Ovary (tissue), 7 donors: ENCODE measurements at regions not wholly inside any gene's neighbourhood (a gene's known extent, or its start where the extent isn't known, plus 50 kb on each side); places are given as distances from the start of the nearest gene placed in this dataset.

Source experiments
- DNase-seq, 5 donors: peaks; one replicate each; pipeline ENCODE4 v3.0.0-alpha.2; 2019 to 2020
- H3K27ac ChIP-seq, 2 donors: fragments of 200-600 bp; one replicate each; pipeline versions ENCODE4 v1.5.1 to v1.8.0; 2019 to 2022
- H3K27me3 ChIP-seq: fragments of 200-600 bp; one replicate; pipeline ENCODE4 v1.8.0; 2022
- H3K36me3 ChIP-seq: fragments of 200-600 bp; sonication (generic); one replicate; pipeline ENCODE4 v1.5.1; 2019
- H3K4me1 ChIP-seq: one replicate; pipeline ENCODE4 v1.8.1; 2013; ENCODE audit warnings: mild to moderate bottlenecking, moderate library complexity; ENCODE audit not compliant: insufficient read depth
- H3K4me3 ChIP-seq: fragments of 200-600 bp; sonication (generic); one replicate; pipeline ENCODE4 v1.5.1; 2017
- H3K9me3 ChIP-seq, 2 donors: fragments of 200-600 bp in 1 of 2; sonication (generic) in 1 of 2; one replicate each; pipeline versions ENCODE4 v1.5.1 to v1.8.1; 2013 to 2019; ENCODE audit warnings: mild to moderate bottlenecking in 1 of 2, moderate library complexity in 1 of 2
- EP300 ChIP-seq: sonication (generic); formaldehyde crosslinking; IDR thresholded peaks from one replicate; pipeline ENCODE4 v1.6.1; 2017; ENCODE audit warnings: antibody characterized with exemption
- POLR2A ChIP-seq: fragments of 450-650 bp; IDR thresholded peaks from one replicate; pipeline ENCODE4 v1.6.1; 2017; ENCODE audit warnings: antibody characterized with exemption, mild to moderate bottlenecking, moderate library complexity
- WGBS, 3 donors: extraction: QIAGEN DNeasy Blood & Tissue Kit in 1 of 3; methylation state at CpG; one replicate each; pipeline versions ENCODE4 v1.1.5 to v1.1.7; 2013 to 2017; 5-methylcytosine and 5-hydroxymethylcytosine counted together
- intact Hi-C, 4 donors: fragments of 100-400 bp; cut with DNase I; formaldehyde crosslinking; loops; one replicate each; pipeline versions ENCODE4 v1.11.0 to v1.15.1; 2022 to 2023
- TF ChIP-seq, protein P1 (sequence below), 3 donors: fragments of 450-650 bp in 2 of 3; fragments of 200-600 bp in 1 of 3; IDR thresholded peaks; one replicate each; pipeline versions ENCODE4 v1.5.1 to v1.8.0; 2016 to 2022; ENCODE audit warnings: antibody characterized with exemption in 3 of 3, mild to moderate bottlenecking in 1 of 3
- donor health status: DM: no; HTN: no; CAD: no; lungs with moderate emphysema.
- donor health status: DM: no; HTN: no; CAD: no.
- donor health status: Bipolar disorder and iron deficiency.
- donor health status: DM: no; HTN: no; CAD: no.
- donor health status: DM: yes; HTN: yes; CAD: no.

DNA sequence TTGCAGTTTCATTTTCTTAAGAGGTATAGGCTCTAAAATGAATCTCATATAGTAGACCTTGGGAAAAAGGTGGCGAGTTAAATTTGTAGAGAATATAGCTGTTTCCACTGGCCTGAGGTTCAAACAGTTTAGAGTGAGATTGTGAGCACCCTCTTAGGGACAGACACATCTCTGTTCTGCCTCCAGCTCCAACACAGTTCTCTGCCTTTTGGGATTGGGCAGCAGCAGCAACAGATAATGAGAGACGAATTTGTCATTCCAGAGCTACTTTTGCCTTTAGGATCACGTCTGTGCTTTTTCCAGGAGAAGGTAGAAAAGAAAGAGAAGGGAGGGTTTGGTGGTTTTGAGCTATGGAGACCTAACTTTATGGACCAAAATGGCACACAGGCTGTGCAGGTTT lies 289.4 kb downstream of the PRL start:
- no peaks in the 10 kb centered on the region for H3K9me3 ChIP-seq
- no peaks in the 10 kb centered on the region for H3K27me3 ChIP-seq
- WGBS, 3 donors, result 50 to 80% (median 76%) methylated on average over 3 of the region's 3 CpGs
- no peak for DNase-seq
- H3K4me1 ChIP-seq, result peaks cover 3% of the 10 kb centered on the region
- no peaks in the 10 kb centered on the region for H3K36me3 ChIP-seq
- H3K4me3 ChIP-seq, result no peak overlapping the region
- intact Hi-C loops, result no loop called here
- TF ChIP-seq, protein P1, sequence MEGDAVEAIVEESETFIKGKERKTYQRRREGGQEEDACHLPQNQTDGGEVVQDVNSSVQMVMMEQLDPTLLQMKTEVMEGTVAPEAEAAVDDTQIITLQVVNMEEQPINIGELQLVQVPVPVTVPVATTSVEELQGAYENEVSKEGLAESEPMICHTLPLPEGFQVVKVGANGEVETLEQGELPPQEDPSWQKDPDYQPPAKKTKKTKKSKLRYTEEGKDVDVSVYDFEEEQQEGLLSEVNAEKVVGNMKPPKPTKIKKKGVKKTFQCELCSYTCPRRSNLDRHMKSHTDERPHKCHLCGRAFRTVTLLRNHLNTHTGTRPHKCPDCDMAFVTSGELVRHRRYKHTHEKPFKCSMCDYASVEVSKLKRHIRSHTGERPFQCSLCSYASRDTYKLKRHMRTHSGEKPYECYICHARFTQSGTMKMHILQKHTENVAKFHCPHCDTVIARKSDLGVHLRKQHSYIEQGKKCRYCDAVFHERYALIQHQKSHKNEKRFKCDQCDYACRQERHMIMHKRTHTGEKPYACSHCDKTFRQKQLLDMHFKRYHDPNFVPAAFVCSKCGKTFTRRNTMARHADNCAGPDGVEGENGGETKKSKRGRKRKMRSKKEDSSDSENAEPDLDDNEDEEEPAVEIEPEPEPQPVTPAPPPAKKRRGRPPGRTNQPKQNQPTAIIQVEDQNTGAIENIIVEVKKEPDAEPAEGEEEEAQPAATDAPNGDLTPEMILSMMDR (IDR thresholded peaks at IDR 0.05), result no peak
- no peak overlapping the region for H3K27ac ChIP-seq

DNA sequence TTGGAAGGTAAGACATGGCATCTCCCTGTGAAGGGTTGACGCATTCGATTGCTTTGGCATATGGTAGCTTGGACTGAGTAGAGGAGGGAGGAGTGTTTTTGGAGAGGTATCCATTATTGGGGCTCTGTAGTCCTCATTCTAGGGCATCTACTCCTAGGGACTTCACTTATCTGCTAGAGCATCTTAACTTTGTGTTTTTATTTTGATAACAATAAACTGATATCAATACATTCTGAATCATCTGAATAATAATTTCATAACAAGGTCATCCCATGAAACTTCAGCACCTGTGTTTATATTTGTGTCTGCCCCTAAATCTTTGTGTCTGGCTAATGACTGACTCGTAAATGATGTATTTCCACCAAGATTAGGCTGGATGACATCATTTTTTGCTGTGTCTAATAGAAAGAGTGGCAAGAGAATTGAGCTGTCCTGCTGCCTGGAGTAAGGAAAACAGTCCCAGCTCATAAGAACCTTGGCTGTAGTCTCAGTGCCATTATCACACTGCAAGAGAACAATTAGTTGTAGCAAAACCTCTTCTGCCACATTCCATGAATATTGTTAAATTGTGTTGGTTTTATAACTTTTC lies 288.5 kb downstream of the PRL start:
- 84 to 91% (median 86%) methylated on average over 3 of the region's 3 CpGs for WGBS, 3 donors

DNA sequence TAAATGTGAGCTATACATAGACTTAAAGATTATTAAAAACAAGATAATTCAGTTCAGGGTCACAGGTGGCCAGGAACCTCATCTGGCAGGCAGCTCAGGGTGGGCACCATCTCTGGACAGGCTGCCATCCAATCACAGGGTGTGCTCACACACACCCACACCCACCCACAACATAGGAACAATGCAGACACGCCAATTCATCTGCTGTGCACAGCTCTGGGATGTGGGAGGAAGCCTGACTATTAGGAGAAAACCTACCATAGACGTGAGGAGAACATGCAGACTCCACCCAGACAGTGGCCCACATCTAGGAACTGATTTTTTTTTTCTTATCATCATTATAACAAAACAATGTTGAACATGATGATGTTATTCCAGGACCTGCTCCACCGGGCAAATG lies 286.7 kb downstream of the PRL start:
- Histone ChIP-seq H3K27me3 (no peaks in the 10 kb centered on the region), H3K4me1 (peaks cover 3% of the 10 kb centered on the region), H3K4me3 (no peak overlapping the region), H3K9me3 (no peaks in the 10 kb centered on the region), H3K36me3 (no peaks in the 10 kb centered on the region), H3K27ac (no peak overlapping the region)
- intact Hi-C loops, result no loop called here
- WGBS, 3 donors, result 59 to 68% (median 61%) methylated on average over 3 of the region's 3 CpGs
- DNase-seq, result no peak
- no peak for TF ChIP-seq POLR2A
- TF ChIP-seq EP300, result no peak
- TF ChIP-seq, protein P1 (IDR thresholded peaks at IDR 0.05), result no peak

More for the DNA sequence above, 288.5 kb downstream of the PRL start:
- H3K27ac ChIP-seq, result no peak overlapping the region
- H3K9me3 ChIP-seq, result no peaks in the 10 kb centered on the region
- no peak for DNase-seq
- H3K27me3 ChIP-seq, result no peaks in the 10 kb centered on the region
- no peaks in the 10 kb centered on the region for H3K36me3 ChIP-seq
- no peak overlapping the region for H3K4me3 ChIP-seq
- peaks cover 3% of the 10 kb centered on the region for H3K4me1 ChIP-seq
- intact Hi-C loops, result no loop called here
- TF ChIP-seq POLR2A, result no peak

DNA sequence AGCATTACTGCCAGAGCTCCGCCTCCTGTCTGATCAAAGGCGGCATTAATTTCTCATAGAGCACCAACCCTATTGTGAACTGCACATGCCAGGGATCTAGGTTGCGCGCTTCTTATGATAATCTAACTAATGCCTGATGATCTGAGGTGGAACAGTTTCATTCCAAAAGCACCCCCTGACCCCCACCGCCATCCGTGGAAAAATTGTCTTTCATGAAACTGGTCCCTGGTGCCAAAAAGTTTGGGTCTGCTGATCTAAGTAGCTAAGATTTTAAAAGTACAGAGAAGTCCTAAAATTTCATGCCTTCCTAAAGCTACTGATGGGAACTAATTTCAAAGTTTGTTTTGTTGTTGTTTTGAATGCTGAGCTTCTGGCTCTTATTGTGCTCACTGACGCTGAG lies 281.6 kb downstream of the PRL start:
- TF ChIP-seq, protein P1 (IDR thresholded peaks at IDR 0.05), result no peak
- no peak for TF ChIP-seq POLR2A
- no peak for TF ChIP-seq EP300
- no peak for DNase-seq
- Histone ChIP-seq H3K36me3 (no peaks in the 10 kb centered on the region), H3K4me3 (no peak overlapping the region), H3K27me3 (no peaks in the 10 kb centered on the region), H3K9me3 (no peaks in the 10 kb centered on the region), H3K4me1 (no peaks in the 10 kb centered on the region), H3K27ac (no peak overlapping the region)
- 85 to 87% (median 85%) methylated on average over 7 of the region's 7 CpGs for WGBS, 3 donors
- intact Hi-C loops, result no loop called here

DNA sequence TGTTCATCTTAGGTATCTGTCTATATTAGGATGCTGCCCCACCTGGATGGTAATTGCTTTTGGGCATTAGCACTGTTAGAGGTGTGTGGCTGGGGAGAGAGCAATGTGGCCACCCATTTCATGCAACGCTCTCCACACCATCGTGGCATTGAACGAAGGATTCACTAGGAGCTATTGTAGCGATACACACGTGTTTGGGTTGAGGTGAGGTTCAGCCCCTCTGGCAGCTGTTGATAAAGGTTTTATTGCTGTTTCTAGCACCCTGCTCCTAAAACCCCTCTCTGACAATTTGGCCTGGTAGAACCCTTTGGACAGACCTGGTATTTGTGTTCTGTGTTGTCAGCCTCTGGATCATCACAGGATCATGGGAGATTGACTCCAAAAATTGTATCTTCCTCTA lies 280.9 kb downstream of the PRL start:
- DNase-seq, result no peak
- Histone ChIP-seq H3K9me3 (no peaks in the 10 kb centered on the region), H3K4me1 (no peaks in the 10 kb centered on the region), H3K4me3 (no peak overlapping the region), H3K27ac (no peak overlapping the region), H3K27me3 (no peaks in the 10 kb centered on the region), H3K36me3 (no peaks in the 10 kb centered on the region)
- TF ChIP-seq, protein P1 (IDR thresholded peaks at IDR 0.05), result no peak
- TF ChIP-seq EP300 (no peak), POLR2A (no peak)
- intact Hi-C loops, result no loop called here
- 96 to 98% (median 97%) methylated on average over 5 of the region's 5 CpGs for WGBS, 3 donors
